Fibroblast of skin of right biceps (primary cell): ENCODE measurements at regions not wholly inside any gene's neighbourhood (a gene's known extent, or its start where the extent isn't known, plus 50 kb on each side); places are given as distances from the start of the nearest gene placed in this dataset.
"Not testable (repeated sequence)": the region's sequence is repeated elsewhere in the genome, so short reads cannot be mapped to it uniquely, and the experiment has no call there.

Source experiments
- DNase-seq: peaks from one replicate; pipeline ENCODE4 v3.0.0-alpha.2; 2013

DNA sequence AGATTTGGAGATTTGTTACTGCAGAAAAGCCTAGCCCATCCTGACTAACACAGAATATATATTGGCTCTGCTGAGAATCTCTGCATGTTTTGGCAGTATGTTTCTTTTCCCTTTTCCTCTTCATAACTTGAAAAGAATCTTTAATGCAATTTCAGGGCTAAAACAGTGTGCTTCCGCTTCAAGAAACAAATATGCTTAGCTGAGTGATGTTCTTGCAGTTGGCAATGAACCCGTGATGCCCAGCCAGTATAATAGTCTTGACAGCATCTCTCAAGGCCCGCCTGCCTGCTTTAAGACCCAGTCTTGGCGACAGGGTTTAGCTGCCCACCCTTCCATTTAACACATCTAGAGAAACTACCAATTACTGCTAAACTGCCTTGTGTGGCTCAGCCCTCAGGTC lies 184.5 kb downstream of the INO80D start:
- no peak for DNase-seq

DNA sequence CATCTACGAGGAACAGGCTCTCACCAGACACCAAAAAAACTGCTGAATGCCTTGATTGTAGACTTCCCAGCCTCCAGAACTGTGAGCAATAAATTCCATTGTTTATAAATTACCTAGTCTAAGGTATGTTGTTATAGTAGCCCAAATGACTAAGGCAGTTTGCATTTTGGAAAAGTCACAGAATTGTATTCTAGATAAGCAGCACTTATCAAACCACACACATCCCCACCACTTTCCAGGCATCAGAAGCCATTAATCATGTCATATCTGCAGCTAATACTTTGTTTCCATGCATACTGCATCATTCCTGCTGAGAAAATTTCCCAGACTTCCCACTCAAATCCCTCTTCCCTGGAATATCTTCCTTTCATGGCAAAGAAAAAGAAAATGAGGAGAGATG lies 187.2 kb downstream of the INO80D start:
- no peak for DNase-seq

DNA sequence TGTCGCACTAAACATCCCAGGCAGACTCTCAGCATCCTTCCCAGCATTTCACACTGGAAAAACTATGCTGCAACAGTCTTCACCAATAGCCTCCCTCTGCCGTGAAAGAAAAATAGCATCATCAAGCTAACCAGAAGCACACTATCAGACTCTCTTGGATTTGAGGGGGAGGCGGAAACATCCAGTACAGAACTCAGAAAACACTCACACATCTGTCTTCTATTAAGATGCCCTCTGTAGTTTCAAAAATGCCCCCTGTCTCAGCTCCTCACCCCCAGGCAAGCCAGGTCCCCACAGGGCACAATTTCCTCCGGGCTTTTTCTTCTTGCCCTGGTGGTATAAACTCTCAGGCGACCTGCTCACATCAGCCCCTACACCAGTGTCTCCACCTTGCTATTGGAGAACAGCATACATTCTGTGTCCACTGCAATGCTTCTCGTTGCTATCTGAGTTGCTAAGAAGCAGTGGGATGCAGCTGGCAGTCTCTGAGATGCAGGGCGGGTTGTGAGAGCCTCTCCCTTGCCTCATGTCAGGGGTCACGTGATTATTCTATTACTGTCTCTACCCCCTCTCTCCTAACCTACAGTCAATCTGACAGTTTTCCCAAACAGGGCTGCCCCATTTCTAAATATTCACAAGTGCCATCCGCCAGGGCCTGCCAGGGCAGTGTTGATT lies 189.9 kb downstream of the INO80D start:
- no peak for DNase-seq

- DNase-seq, result no peak
Measured at GRCh38 chr2:205892665-205893259, 193.2 kb downstream of the INO80D start.

DNA sequence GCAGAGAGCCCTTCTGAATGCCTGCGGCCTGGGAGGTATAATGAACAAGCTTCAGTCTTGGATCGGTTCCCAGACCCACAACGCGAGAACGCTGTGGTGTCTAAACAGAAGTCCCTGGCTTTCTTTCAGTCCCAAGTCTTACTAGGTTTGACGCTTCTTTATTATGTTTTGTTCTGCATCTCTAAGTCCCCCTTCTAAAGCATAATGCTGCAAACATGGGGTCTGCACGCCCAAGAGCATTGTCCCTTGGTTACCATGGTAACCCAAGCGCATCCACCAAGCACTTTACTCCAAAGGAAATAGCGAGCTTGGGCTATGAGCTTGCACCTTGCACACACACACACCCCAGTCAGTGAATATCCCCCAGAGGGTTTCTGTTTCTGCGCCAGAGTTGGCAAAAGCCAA lies 193.7 kb downstream of the INO80D start:
- peak; percentile 65 for DNase-seq

GRCh38 chr2:205889114-205889513 lies 196.9 kb downstream of the INO80D start:
- peak; percentile 59 for DNase-seq

GRCh38 chr2:205887637-205888036 lies 198.3 kb downstream of the INO80D start:
- no peak for DNase-seq

DNA sequence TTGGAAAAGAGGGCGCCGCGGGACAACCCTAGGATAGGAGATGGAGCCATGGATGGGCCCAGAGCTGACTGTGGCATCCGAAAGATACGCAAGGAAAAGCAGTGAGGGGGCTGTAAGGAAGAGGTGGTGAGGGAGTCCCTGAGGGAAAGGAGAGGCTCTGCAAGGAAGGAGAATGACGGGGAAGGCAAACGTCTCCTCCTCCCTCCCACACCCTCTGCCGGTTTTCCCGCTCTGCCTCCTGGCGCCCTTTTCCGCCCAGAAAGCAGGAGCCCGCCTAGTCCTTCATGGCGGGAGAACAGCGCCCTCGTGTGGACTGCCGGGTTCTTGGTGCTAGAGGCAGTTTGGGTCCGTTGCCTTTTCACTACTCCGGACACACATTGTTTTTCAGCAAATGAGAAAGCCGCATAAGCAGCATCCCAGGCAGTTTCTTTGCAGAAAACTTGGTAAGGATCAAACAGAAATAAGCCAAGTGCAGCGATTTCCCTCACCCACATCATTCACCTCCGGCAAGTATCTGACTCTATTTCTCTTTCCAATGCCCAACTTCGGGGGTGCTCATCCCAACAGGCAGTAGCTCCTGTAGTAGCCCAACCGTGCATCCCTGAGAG lies 200.4 kb downstream of the INO80D start:
- DNase-seq, result peak; percentile 84

- no peak for DNase-seq
Measured at GRCh38 chr2:205883965-205884364, 201.7 kb downstream of the NRP2 start.

- DNase-seq, result no peak
Measured at GRCh38 chr2:205882806-205883425, 200.6 kb downstream of the NRP2 start.

DNA sequence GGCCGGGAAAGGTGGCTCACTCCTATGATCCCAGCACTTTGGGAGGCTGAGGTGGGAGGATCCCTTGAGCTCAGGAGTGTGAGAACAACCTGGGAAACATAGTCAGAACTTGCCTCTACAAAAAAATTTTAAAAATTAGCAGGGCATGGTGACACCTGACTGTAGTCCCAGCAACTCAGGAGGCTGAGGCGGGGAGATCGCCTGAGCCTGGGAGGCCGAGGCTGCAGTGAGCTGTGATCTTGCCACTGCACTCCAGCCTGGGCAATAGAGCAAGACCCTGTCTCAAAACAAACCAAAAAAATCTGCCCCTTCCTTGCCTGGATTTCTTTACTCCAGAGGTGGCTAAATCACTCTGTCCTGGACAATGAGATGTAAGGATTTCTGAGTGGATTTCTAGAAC lies 197.7 kb downstream of the NRP2 start:
- no peak for DNase-seq

DNA sequence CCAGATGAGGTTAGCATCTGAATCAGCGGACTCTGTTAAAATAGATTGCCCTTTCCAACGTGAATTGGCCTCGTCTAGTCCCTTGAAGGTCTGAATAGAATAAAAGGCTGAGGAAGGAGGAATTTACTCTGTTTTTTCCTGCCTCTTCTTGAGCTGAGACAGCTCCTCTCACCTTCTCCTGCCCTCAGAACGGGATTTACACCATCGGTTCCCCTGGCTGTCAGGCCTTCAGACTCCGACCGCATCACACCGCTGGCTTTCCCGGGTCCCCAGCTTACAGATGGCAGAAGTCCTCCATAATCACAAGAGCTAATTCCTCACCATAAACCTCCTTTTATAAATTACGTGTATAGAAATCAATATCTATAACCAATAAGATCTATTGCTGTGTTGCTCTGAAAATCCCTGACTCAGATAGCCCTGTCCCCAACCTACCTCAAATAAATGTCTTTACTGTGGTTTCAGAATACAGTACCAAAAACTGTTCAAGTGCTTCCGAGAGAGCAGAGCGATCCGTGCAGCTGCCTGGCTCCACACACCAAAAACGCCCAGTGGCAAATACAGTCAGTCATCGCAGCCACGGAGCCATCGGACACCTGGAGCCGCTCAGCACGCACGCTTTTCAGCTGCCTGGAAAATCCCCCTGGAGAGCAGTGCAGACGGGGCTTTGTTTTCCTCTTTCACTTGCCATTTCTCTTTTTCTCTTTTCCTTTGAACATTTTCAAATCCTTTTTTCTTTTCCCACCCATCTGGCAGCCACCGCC lies 196.9 kb downstream of the NRP2 start:
- no peak for DNase-seq

DNA sequence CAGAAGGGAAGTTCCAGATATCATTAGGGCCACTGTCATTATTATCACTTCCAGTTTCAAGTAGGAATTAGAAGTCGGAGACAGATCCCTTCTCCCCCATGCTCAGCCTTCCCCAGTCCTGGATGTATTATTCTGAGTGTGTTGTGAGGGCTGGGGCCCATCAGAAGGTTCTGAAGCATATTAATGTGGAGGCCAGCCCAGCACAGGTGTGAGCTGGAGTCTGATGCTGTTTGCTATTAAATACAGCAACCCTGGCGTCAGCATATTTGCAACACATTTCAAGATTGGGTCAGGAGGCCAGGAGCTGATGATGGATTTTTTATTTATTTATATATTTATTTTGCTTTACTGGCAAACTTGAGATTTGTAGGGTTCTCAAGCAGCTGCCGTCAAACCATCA lies 195.2 kb downstream of the NRP2 start:
- DNase-seq, result no peak

- no peak for DNase-seq
Measured at GRCh38 chr2:205876127-205876526, 193.8 kb downstream of the NRP2 start.

- DNase-seq, result no peak
Measured at GRCh38 chr2:205872716-205873115, 190.4 kb downstream of the NRP2 start.

DNA sequence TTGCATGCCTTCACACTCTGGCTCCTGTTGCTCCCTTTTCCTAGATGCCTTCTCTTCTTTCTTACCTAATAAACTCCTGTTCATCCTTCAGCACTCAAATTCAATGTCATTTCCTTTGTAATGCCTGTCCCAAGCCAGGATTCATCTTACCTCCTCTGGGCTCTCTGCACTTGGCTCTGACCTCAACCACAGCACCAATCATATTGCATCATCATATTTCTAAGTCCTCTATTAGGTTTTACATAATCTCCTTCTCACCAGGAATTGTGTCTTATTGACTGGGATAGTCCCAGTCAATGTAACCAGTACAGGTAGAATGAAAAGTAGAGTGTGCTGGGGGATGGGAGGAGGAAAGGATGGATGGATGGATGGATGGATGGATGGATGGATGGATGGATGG lies 187.1 kb downstream of the NRP2 start:
- no peak for DNase-seq

DNA sequence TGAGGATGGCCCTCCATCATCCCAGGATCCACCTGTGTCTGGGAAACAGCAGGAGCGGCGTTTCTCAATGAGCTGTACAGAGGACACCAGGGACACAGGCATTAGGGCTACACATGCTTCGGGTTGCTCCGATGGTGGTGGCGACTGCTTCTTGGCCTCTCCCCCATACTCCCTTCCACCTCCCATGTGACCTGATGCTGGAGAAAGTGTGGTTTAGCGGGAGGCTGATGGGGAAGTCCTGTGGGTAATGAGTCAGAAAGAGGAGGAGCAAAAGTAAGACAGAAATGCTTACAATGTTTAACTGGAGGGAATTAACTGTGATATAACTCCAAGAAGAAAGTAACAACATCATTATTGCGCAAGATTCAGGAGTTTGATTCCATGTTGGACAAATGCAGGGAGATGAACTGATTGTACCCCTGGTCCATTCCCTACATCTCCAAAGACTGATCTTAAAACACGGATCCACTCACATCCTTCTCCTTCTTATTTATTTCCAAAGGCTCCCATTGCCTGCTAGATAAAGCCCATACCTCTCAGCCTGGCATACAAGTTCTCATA lies 186.6 kb downstream of the NRP2 start:
- DNase-seq, result peak; percentile 93

DNA sequence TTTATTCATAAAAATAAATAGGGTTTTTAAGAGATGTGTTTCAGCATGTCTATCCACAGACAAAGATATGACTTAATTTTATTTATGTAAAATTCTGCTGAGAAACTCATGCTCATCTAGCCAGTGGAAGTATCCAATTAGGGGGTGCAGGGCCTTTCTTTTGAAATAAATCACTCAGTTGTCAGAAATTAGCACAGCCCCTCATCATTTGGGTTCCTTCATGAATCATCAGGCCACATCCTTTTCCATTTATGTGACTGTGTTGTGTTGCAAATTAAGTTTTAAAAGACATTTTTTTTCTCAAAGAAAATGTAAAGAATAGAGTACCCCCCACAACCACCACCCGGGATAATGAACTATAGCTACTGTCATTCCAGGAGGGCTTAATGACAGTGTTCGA lies 185.8 kb downstream of the NRP2 start:
- peak; percentile 43 for DNase-seq

DNA sequence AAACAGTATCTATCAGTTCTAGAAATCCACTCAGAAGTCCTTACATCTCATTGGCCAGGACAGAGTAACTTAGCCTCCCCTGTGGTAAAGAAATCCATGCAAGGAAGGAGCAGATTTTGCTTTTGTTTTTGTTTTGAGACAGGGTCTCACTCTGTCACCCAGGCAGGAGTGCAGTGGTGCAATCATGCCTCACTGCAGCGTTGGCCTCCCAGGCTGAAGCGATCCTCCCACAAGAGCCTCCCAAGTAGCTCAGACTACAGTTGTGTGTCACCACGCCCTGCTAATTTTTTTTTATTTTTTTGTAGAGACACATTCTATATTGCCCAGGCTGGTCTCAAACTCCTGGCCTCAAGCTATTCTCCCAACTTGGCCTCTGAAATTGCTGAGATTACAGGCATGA lies 185.1 kb downstream of the NRP2 start:
- no peak for DNase-seq

- peak; percentile 50 for DNase-seq
Measured at GRCh38 chr2:205865905-205866441, 183.7 kb downstream of the NRP2 start.

DNA sequence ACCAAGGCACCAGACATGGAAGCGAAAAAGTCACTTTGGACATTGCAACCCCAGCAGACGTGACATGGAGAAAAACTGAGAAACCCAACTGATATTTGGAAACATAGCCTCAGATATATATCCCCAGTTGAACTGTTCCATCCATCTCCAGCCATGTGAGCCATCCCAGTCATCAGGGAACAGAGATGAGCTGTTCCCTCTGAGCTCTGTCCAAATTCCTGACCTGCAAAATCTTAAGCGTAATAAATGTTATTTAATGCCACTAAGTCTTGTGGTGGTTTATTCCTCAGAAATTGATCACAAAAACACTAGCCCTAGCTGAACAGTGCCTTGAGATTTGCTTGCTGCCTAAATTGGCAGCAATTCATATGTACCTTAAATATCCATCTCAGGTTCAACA lies 182.8 kb downstream of the NRP2 start:
- DNase-seq, result peak; percentile 40

- DNase-seq, result peak; percentile 74
Measured at GRCh38 chr2:205864491-205864890, 182.2 kb downstream of the NRP2 start.

- DNase-seq, result not testable (repeated sequence)
Measured at GRCh38 chr2:205862761-205863160, 180.5 kb downstream of the NRP2 start.
